ENCODE measurements at regions not wholly inside any gene's neighbourhood (a gene's known extent, or its start where the extent isn't known, plus 50 kb on each side); places are given as distances from the start of the nearest gene placed in this dataset.

DNA sequence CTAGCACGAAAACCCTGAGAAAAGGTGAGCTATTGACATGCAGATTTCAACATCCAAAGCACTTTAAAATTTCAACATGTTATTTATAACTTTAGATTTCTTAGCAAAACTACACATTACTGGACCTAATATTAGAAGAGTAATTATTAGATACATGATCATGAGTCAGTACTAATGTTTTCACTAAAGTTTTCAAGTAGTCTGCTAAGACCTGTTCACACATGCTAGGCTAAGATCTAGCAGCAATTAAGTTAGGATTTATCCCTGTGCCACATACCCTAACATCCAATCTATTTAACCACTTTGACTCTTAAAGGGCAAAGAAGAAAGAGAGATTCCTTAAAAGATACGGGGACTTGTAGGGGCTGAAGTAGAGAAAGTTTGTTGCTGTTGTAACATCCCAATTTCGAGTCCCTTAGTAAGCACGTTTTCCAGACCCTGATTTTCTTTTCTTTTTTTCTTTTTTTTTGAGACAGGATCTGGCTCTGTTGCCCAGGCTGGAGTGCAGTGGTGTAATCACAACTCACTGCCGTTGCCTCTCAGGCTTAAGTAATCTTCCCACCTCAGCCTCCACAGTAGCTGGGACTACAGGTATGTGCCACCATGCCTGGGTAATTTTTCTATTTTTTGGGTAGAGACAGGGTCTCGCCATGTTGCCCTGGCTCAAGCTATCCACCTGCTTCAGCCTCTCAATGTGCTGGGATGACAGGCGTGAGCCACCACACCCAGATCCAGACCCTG lies 102.5 kb upstream of the ATF7IP start:
- H3K4me1 ChIP-seq, result peaks cover 0 to 48% (median 28%) of the 10 kb centered on the region in 12 donors
- H3K4me3 ChIP-seq, result no peak overlapping the region
- intact Hi-C loops (cut with DNase I), result loop anchor here in 1 of 10 donors (5.0 kb wide), 1 partner anchor 104 kb away; the partner anchor contains the start of gene ATF7IP
- no peak for TF ChIP-seq POLR2A (IDR thresholded peaks at IDR 0.05)
- TF ChIP-seq, protein P1, sequence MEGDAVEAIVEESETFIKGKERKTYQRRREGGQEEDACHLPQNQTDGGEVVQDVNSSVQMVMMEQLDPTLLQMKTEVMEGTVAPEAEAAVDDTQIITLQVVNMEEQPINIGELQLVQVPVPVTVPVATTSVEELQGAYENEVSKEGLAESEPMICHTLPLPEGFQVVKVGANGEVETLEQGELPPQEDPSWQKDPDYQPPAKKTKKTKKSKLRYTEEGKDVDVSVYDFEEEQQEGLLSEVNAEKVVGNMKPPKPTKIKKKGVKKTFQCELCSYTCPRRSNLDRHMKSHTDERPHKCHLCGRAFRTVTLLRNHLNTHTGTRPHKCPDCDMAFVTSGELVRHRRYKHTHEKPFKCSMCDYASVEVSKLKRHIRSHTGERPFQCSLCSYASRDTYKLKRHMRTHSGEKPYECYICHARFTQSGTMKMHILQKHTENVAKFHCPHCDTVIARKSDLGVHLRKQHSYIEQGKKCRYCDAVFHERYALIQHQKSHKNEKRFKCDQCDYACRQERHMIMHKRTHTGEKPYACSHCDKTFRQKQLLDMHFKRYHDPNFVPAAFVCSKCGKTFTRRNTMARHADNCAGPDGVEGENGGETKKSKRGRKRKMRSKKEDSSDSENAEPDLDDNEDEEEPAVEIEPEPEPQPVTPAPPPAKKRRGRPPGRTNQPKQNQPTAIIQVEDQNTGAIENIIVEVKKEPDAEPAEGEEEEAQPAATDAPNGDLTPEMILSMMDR (IDR thresholded peaks at IDR 0.05), result no peak
- 93 to 97% (median 93%) methylated on average over 7 of the region's 7 CpGs for WGBS, 4 donors
- ATAC-seq (no peak), DNase-seq (no peak)
- H3K27me3 ChIP-seq, result no peaks in the 10 kb centered on the region
- H3K27ac ChIP-seq, result no peak overlapping the region
- H3K9me3 ChIP-seq, result peaks cover 0 to 27% (median 7%) of the 10 kb centered on the region in 12 donors
- H3K36me3 ChIP-seq, result no peaks in the 10 kb centered on the region

DNA sequence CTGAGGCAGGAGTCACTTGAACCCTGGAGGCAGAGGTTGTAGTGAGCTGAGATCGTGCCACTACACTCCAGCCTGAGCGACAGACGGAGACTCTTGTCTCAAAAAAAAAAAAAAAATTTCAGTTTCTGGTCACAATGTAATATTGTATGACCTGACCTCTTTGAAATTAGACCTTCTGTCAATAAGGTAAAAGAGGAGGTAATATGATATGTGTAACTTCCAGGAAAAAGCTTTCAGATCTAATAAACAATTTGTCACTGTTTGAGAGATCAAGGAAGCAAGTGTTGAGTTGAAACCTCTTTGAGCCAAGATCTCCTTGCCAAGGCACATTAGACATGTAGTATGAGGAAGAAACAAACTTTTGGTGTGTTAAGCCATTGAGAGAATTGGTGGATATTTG lies 101.7 kb upstream of the ATF7IP start:
- ATAC-seq (no peak), DNase-seq (no peak)
- H3K36me3 ChIP-seq, result no peaks in the 10 kb centered on the region
- H3K4me1 ChIP-seq, result peaks cover 0 to 40% (median 20%) of the 10 kb centered on the region in 12 donors
- H3K9me3 ChIP-seq, result peaks cover 0 to 23% (median 7%) of the 10 kb centered on the region in 12 donors
- peak overlapping the region in 1 of 12 donors; percentile 56 for H3K27ac ChIP-seq
- no peak for TF ChIP-seq POLR2A (IDR thresholded peaks at IDR 0.05)
- TF ChIP-seq, protein P1 (IDR thresholded peaks at IDR 0.05), result no peak
- H3K27me3 ChIP-seq, result no peaks in the 10 kb centered on the region
- 98 to 100% (median 99%) methylated on average over 3 of the region's 3 CpGs for WGBS, 4 donors
- no peak overlapping the region for H3K4me3 ChIP-seq
- intact Hi-C loops (cut with DNase I), result loop anchor here in 1 of 10 donors (5.0 kb wide), 1 partner anchor 104 kb away; the partner anchor contains the start of gene ATF7IP

DNA sequence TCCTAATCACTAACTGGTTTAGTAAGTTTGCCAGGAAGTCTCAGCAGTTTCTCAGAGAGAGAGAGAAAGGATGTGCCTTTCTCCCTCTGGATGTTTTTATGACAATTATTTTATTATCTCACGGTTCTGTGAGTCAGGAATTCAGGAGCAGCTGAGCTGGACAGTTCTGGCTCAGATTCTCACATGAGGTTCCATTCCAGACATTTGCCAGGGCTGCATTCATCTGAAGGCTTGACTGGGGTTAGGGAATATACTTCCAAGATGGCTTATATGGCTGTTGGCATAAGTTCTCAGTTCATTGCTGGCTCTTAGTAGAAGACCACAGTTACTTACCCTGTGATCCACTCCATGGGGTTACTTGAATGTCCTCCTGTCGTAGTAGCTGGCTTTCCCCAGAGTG lies 101.2 kb upstream of the ATF7IP start:
- WGBS, 4 donors, result 65 to 88% (median 77%) methylated on average over 2 of the region's 2 CpGs
- Histone ChIP-seq H3K4me3 (no peak overlapping the region), H3K9me3 (peaks cover 0 to 18% (median 7%) of the 10 kb centered on the region in 12 donors), H3K4me1 (peaks cover 0 to 34% (median 18%) of the 10 kb centered on the region in 12 donors), H3K27me3 (no peaks in the 10 kb centered on the region), H3K36me3 (no peaks in the 10 kb centered on the region), H3K27ac (peak overlapping the region in 1 of 12 donors; percentile 56)
- ATAC-seq (no peak), DNase-seq (no peak)
- intact Hi-C loops (cut with DNase I), result loop anchor here in 1 of 10 donors (5.0 kb wide), 1 partner anchor 103 kb away; the partner anchor contains the start of gene ATF7IP
- no peak for TF ChIP-seq POLR2A (IDR thresholded peaks at IDR 0.05)
- TF ChIP-seq, protein P1 (IDR thresholded peaks at IDR 0.05), result no peak

DNA sequence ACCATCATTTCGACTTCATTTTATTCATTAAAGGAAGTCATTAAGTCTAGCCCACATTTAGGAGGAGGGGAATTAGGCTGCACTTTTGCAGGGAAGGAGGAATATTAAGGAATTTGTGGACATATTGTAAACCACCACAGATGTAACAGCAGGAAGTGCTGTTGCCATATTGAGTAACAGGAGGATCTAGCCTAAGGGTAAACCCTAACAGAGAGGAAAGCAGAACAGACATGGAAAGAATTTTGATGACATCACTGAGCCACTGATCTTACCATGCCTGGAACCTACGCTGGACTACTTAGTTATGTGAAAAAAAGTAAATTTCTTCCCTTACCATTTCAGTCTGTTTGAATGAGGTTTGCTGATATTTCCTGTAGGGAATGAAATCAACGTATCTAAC lies 100.7 kb upstream of the ATF7IP start:
- Histone ChIP-seq H3K4me1 (peaks cover 0 to 29% (median 15%) of the 10 kb centered on the region in 12 donors), H3K9me3 (peaks cover 0 to 15% (median 7%) of the 10 kb centered on the region in 12 donors), H3K27ac (peak overlapping the region in 1 of 12 donors; percentile 56), H3K36me3 (no peaks in the 10 kb centered on the region), H3K4me3 (no peak overlapping the region), H3K27me3 (no peaks in the 10 kb centered on the region)
- TF ChIP-seq, protein P1 (IDR thresholded peaks at IDR 0.05), result no peak
- no peak for TF ChIP-seq POLR2A (IDR thresholded peaks at IDR 0.05)
- ATAC-seq (peak in 1 of 4 donors; percentile 39), DNase-seq (no peak)
- intact Hi-C loops (cut with DNase I), result loop anchor here in 1 of 10 donors (5.0 kb wide), 1 partner anchor 103 kb away; the partner anchor contains the start of gene ATF7IP
- 81 to 89% (median 82%) methylated on average over 3 of the region's 3 CpGs for WGBS, 4 donors

All from heart left ventricle (tissue), 16 donors.